EH (cell line): ENCODE measurements at regions not wholly inside any gene's neighbourhood (a gene's known extent, or its start where the extent isn't known, plus 50 kb on each side); places are given as distances from the start of the nearest gene placed in this dataset.
"Not testable (repeated sequence)": the region's sequence is repeated elsewhere in the genome, so short reads cannot be mapped to it uniquely, and the experiment has no call there.

Experiments
- DNase-seq: peaks from one replicate; pipeline ENCODE4 v3.0.0-alpha.2; 2015; ENCODE audit warnings: low read depth

DNA sequence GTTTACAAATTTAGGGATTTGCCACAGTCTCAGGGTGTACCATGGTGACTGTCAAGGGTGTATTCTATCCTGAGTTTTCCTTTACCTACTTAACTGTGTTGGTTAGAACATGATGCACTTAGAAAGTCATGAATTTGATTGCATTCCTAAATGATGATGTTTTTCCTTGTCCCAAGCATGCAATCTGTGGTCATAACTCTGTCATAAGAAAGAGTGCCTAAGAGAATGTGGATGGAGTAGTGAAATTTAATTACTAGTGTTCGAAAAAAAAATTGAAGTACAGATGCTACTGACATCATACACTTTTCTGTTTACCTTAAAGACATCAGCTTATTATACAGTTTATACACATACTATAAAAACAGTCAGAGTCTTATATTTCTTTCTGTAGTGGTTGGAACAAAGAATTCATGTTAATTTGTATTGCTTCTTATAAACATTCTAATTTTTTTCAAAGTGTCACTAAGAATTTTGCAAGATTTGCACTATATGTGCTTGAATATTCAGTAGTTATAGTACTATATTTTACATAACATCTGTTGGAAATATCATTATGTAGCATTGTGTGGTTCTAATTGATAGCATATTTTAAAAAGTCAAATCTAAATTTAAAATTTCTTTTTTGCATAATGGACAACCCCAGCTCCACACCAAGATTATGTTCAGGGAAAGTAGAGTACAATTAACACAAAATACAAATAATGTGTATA is 231.3 kb upstream of the KCNMB2 start:
- peak; percentile 87 for DNase-seq

DNA sequence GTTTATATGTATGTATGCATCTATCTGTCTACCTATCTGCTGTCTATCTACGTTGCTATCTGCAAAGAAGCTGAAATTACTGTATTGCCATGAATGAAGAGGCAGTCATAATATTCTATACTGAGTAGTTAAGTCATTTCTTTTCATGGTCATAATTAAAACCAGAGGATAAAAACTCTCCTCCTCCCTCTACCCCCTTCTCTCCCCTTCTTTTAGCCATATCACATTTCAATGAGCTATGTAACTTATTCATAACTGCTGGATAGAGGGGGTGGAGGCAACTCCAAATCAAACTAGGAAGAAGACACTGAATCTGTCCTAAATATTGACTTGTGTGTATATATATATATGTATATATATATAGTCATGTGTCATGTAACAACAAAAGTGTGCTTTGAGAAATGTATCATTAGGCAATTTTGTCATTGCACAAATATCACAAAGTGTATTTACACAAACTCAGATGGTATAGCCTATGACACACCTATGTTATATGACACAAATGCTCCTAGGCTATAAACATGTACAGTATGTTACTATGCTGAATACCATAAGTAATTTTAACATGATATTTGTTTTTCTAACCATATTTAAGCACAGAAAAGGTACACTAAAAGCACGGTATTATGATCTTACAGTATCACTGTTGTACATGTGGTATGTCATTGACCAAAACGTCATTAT is 229.7 kb upstream of the KCNMB2 start:
- DNase-seq = no peak

DNA sequence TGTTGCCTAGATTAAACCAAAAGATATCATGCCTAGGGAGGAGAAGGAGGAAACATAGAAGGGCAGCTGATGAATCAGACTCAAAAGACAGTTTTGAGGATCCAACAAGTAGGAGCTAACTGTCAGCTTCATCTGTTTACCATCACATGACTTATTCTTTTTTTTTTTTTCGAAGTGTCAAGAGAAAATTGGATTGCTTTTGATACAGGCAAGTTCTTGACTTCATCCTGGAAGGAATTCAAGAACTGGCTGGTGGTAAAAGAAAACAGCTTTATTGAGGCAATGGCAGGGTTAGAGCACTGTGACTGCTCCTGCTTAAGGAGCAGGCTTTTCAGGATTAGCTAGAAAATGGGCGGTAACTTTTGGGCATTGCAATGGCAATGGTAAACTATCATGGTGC is 227.5 kb upstream of the KCNMB2 start:
- peak; percentile 57 for DNase-seq

DNA sequence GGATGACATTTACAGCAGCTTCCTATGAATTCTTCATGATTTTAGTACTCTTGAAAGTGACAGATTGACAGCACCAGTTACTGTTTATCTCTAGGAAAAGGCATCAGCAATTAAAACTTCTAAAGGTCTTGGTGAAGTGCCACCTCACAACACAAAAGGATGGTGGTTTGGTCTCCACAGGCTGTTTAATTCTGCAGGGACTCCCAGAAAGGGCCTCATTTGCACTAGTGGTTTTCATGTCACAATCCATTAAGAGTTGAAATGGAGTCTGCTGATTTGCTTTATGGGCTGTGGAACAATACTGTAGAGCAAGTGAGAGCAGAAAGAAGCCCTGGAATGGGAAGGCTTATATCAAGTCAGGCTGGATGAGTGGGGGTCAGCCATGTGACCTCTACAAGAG is 225.3 kb upstream of the KCNMB2 start:
- no peak for DNase-seq

DNA sequence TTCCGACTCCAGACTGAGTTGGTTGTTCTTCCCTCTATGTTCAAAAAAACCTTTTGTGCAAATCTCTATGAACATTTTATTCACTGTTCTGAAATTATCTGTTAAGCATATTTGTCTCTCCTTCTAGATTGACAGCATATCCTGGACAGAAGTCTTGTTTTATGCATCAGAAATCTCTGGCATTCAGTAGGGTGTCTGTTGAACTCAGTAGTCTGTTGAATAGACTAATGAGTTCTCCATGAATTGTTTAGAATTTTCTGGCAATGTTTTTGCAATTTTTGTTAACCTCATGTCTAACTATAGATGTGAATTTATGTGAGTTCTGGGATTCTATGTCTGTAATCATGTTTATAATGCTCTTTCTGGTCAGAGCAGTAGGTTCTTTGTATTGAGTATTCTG is 222.5 kb upstream of the KCNMB2 start:
- no peak for DNase-seq

DNA sequence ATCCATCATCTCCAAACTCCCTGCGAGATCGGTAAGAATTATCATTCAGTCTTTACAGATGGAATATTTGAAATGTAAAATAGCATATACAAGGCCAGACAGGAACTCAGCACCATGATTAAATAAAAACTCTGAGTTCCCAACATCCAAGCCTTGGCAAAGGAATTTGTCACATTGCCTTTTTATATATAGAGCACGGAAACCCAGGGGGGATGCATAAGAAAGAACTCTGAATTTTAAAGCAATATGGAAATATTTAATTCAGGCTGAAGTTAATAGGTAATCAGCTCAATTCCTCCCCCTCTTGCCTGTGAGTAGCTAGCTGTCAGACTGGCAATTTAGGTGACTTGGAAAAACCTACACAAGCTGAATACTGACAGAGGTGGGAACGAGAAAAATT is 217.9 kb upstream of the KCNMB2 start:
- DNase-seq = no peak

DNA sequence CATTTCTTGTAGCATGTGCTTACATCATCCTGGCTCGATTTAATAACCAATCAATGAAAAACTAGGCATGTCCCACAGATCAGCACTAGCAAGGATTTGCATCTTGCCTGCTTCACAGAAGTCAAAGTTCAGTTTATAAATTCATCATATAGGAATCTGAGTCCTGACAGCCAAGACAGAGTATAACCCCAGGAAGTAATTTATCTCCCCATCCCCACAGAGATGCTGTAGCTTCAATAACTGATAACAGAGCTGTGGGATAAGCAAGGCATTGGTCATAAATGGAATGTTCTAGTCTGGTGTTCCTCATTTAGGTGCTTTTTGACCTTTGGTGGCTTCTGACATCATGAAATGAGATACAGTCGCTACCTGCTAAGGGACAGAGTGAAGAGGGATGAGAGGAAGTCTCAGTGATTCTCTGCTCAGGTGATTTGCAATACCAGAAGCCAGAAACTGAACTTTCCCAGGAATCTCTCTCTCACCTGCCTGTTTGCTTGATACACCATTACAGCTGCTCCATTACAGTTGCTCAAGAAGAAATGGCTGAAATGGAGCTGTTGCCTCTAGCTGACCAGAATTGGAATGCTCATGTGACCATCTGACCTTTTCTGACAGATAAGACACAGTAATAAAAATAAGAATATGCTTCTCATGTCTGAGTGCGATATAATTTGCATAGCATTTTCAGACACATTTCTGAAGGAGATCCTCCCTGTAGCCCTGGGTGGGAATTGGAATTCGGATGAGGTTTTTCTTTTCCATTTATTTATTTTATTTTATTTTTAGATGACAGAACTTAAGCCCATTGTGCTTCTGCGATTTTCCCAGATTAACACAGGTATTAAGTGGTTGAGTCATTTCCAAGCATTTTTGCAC is 217.1 kb upstream of the KCNMB2 start:
- DNase-seq = no peak

DNA sequence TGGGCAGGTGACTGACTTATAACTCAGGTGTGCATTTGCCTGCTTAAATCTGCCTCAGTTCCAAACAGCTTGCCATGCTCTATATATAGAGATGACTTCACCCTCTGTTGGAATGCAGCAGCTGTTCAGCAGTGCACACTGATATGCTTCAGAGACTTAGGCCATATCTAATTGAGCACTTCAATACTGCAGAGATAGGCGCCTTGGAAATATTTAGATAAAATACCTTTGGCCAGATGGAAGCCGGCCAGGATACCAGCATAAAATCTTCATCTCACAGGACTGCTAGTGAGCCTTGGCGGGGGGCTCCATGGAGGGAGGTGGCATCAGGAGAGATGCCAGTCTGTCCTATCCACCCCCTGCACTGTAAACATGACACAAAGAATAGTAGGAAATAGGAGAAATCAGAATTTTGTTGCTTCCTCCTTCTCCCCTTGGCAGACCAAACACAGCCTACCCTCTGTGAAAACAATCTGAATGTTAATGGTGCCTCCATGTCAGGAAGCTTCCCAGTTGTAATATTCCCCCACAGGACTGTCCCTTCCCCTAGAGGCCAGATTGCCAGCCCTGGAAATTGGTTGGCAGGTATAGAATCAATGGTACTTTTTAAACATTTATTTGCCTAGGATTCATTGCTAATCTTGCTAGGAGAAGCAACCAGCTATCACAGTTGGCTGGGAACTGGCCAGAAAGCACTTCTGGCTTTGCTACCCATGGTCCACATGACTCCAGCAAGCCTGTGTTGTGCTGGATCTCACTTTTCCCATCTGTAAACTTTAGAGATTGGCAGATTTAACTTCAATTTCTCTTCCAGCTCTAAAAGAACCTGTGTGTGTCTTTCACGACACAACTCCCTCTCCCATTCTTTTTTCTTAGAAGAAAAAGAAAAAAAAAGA is 215.5 kb upstream of the KCNMB2 start:
- DNase-seq = peak; percentile 70

DNA sequence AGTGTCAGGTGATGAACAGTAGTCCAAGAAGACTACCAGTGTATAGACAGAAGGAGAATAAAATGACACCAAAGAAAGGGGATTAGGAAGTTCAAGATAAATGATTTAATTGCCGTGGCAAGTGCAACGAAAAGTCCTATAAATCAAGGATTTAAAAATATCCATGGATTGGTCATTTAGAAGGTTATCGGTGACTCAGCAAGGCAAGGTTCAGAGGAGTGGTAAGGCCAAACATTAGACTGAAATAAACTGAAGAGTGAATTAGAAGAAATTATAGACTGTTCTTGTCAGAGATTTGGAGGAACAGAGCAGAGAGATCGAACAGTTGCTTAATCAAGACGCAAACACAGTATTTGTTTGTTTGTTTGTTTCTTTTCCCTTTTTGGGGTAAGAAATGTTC is 211.9 kb upstream of the KCNMB2 start:
- no peak for DNase-seq

DNA sequence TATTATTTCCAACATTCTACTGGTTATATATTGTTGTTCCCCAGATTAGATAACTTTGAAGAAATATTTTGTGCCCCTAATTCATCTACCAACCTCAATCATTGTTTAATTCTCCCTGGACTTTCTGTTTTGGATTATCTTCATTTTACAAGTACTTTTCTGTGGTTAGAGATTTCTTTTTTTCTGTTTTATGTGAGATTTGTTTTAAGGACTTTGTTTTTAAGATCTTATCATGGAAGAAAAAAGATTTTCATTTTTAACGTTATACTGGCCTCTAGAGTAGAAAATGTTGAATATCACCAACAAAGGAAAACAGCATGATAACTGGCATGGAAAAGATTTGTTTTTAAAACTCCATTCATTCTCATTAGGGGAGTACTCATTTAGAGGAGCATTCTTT is 210.9 kb upstream of the KCNMB2 start:
- peak; percentile 68 for DNase-seq

DNA sequence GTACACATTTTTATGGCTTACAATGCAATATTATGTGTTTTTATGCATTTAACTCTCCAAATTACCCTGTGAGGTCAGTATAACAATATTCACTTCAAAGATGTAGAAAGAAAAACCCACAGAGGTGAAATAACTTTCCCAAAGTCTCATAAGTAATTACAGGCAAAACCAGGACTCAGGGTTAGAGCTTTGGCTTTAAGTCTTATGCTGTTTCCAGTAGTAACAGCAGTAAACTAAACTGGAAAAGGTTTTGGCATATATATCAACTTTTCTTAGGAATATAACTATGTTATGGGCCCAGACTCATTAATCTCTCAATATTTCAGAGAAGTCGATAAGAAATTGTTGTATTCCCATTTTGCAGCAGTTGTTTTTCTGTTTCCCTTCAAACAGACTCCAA is 206.3 kb upstream of the KCNMB2 start:
- DNase-seq = no peak

DNA sequence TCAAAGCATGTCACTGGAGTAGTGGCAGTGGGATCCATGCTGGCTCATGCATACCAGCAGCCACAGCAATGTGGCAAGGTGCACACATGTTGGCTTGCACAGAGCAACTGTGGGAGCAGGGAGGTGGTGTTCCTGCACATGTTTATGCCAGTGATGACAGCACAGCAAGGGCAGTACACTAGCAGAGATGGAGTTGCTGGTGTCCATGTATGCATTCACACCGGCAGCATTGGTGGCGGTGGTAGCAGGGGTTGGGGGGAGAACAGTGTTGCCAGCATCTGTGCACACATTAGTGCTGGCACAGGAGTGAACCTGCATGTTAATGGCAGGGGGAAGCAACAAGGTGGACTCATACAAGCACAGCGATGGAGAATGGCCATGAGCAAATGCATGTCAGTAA is 202.0 kb upstream of the KCNMB2 start:
- DNase-seq = no peak

DNA sequence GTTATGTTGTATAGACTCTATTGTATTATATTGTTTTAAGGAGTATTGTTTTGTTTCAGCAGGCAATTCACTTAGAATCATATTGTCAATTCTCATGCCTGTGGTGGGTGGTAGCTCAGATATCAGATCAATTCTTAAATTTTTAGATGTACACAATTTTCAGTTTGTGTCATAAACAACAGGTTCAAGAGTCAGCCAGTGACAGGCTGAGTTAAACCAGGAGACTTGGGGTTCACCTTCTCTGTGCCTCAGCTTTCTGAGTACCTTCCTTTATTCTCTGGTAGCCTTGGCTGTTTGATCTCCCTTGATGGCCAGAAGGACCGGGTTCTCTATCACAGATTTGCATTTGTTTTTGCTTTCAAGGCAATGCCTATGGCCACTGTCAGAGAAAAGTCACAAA is 199.9 kb upstream of the KCNMB2 start:
- DNase-seq = no peak

DNA sequence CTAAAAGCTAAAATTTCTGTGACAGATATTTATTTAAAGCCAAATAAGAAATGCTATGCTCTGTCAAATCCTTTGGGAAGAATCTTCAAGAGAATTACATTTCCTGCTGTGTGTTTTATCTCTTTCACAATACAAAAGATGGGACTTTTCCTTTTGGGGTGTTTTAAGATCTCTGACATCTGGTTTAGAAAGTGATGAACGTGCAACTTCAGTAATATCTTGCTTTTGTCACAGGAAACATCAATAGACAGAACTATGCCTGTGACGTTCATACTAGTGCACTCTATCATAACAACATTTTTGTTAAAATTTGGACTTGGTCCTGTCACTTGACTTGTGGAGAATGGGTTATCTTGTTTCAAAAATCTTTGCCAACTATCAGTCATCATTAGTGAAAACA is 195.7 kb upstream of the KCNMB2 start:
- no peak for DNase-seq

DNA sequence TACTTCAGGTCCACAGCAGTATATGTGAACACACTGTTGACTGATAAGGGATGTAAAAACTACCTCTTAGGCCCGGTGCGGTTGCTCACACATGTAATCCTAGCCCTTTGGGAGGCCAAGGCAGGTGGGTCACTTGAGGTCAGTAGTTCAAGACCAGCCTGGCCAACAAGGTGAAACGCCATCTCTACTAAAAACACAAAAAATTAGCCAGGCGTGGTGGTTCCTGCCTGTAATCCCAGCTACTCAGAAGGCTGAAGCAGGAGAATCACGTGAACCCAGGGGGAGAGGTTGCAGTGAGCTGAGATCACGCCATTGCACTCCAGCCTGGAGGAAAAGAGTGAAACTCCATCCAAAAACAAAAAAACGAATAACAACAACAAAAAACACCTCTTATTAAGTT is 194.6 kb upstream of the KCNMB2 start:
- DNase-seq = no peak

DNA sequence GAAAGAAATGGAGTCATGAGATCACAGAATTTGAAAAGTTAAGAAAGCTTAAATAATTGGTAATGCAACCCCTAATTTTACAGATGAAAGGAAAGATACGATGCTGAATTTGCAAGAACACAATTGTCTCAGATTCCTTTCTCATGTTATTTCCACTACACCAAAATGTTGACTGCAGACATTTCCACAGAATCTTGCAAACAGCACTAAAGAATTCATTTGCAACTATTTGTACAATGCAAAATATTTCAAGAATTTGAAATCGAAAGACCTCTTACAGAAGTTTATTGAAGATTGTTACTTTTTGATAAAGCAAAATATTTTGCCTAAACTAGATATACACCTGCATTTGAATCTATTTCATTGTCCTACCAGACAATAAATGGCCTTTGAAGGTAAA is 194.1 kb upstream of the KCNMB2 start:
- peak; percentile 31 for DNase-seq

DNA sequence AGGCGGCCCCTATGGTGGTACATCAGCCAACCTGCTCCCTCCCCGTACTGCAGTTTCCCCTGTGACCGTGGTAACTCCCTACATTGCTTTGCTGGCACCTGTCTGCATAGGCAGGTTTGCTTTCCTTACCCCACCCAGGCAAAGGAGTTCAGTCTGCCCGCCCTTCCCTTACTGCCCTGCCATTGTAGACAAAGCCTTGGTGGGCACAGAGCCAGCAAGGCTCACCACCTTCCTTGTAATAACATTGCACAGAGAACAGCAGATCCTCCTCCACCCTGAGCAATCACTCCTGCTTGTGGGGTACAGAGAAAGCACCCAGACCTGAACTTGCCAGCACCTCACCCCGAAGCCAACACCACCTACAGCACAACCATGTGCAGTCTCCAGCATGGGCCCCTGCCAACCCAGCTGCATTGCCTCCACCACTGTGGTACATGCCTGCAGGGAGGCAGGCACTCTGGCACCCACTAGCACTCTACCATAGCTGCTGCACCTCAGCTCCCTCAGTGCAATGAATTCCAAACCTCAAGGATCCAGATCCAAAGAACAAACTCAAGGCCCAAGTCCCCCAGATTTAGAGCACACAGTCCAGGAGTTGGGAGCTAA is 192.7 kb upstream of the KCNMB2 start:
- DNase-seq = no peak

DNA sequence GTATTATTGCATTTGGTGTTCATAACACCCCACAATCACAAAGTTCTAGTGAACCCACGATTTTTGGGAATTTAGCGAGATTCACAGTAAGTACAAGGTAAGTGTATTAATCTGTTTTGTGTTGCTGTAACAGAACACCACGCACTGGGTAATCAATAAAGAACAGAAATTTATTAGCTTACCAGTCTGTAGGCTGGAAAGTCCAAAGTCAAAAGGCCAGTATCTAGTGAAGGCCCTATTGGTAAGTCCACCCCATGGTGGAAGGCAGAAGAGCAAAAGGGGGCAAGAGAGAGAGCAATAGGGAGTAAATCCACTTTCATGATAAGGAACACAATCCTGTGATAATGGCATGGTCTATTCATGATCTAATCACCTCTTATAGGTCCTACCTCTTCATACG is 190.3 kb upstream of the KCNMB2 start:
- no peak for DNase-seq

DNA sequence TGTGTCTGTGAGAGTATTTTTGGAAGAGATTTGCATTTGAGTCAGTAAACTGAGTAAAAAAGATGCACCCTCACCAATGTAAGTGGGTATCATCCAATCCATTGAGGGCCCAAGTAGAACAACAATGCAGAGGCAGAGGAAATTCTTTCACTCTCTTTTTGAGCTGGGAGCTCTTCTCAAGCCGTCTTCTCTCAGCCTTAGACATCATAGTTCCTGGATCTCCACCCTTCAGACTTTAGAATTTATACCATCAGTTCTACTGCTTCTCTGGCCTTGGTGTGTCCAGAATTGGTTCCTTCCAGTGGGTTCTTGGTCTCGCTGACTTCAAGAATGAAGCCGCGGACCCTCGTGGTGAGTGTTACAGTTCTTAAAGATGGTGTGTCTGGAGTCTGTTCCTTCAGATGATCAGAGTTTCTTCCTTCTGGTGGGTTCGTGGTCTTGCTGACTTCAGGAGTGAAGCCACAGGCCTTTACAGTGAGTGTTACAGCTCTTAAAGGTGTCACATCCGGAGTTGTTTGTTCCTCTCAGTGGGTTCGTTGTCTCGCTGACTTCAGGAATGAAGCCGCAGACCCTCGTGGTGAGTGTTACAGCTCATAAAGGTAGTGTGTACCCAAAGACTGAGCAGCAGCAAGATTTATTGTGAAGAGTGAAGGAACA is 187.5 kb upstream of the KCNMB2 start:
- DNase-seq = not testable (repeated sequence)

DNA sequence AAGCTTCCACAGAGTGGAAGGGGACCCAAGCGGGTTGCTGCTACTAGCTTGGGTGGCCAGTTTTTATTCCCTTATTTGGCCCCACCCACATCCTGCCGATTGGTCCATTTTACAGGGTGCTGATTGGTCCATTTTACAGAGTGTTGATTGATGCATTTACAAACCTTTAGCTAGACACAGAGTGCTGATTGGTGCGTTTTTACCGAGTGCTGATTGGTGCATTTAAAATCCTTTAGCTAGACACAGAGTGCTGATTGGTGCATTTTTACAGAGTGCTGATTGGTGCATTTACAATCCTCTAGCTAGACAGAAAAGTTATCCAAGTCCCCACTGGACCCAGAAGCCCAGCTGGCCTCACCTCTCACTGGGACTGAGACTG is 187.0 kb upstream of the KCNMB2 start:
- DNase-seq = not testable (repeated sequence)

DNA sequence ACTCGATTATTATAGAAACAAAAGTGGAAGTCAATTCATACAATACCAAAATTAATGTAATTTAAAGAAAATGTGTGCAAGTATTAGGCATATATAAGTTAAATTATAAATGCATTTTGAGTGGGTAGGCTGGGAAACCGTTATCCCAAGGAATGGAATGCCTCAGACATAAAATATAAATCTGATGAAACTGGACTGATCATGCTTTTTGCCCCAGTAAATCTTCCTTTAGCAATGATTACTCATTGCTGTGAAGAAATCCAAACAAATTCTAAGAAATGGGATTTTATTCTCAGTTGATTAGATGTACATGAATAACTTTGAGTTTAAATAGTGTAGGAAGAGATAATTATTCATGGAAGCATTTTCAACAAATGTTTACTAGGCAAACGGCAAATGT is 185.5 kb upstream of the KCNMB2 start:
- peak; percentile 68 for DNase-seq
